ENCODE measurements at regions not wholly inside any gene's neighbourhood (a gene's known extent, or its start where the extent isn't known, plus 50 kb on each side); places are given as distances from the start of the nearest gene placed in this dataset.

DNA sequence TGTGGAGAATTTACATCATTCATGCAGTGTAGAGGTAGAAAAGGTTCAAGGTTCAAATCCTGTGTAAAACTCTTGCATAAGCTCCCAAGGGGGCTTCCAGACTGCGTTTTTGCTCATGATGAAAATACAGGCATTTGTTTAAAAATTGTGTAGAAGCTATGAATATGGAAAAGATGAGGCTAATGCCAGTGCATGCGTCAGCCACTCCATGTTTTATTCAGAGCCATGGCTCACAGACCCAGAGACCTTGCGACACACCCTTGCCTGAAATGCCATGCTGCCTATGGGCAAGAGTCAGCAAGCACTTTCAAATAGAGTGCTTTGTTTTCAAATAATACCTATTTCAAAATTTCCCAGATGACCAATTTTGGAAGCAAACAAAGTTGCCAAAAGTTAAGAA lies 262.3 kb downstream of the TRIB2 start:
- TF ChIP-seq ZNF274 (IDR thresholded peaks at IDR 0.05; ENCODE audit: low read depth, low read length) (no peak), SUZ12 (IDR thresholded peaks at IDR 0.05; ENCODE audit: extremely low read depth, insufficient read depth, insufficient read length) (no peak), YY1 (IDR thresholded peaks at IDR 0.05; ENCODE audit: insufficient read depth, insufficient read length) (no peak)
- no peak for DNase-seq (ENCODE audit: low read depth, low spot score)
- no peaks in the 10 kb centered on the region; the same call in 1 of the 2 replicates for H3K9me3 ChIP-seq (ENCODE audit: insufficient read depth, low read length)
- no peak overlapping the region for H3K4me3 ChIP-seq (ENCODE audit: insufficient read length, low read depth)
- H3K4me1 ChIP-seq (ENCODE audit: insufficient read depth, insufficient read length): no peaks in the 10 kb centered on the region
- no peak overlapping the region for H3K9ac ChIP-seq (ENCODE audit: insufficient read length, low read depth)
- no peaks in the 10 kb centered on the region for H3K36me3 ChIP-seq (ENCODE audit: insufficient read depth, insufficient read length, low read length)
- no peaks in the 10 kb centered on the region for H3K27me3 ChIP-seq (ENCODE audit: insufficient read depth, insufficient read length)

DNA sequence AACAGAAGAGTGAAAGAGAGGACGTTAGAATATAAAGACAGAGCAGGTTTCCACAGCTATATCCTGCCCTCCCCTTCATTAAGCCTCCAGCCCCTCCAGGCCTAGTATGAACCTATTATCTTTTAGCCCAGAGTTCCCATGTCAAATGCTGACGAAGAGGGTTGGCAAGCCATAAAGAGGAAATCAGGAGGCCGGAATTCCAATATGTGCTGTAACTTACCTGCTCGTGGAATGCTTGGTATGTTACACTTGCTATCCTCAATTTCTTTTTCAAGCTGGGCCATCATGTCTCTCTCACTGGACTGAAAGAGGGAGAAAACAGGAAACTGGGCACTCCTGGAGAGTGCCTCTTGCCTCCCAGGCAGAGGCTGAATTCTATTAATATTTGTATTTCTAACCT lies 264.1 kb downstream of the TRIB2 start:
- no peaks in the 10 kb centered on the region for H3K27me3 ChIP-seq (ENCODE audit: insufficient read depth, insufficient read length)

DNA sequence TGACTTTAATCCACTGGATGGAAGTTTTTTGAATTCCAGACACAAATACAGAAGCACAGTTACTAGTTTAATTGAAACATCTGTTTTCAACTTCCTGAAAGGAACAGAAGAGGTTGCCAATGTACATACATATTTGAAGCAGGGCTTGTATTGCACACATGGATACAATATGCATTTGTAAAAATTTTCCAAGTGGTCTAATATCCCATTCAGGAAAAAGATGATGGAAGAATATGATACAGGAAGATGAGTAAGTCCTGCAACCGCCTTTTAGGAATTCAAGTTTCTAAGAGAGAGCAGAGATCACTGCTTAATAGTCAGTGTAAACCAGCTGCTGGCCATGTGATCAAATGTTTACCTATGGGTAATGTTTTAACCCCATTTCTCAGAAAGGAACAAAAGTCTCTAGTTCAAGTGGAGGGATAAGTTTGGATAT lies 265.4 kb downstream of the TRIB2 start:
- DNase-seq (ENCODE audit: low read depth, low spot score): no peak
- Histone ChIP-seq H3K4me1 (ENCODE audit: insufficient read depth, insufficient read length) (no peaks in the 10 kb centered on the region), H3K9me3 (ENCODE audit: insufficient read depth, low read length) (no peaks in the 10 kb centered on the region; the same call in 1 of the 2 replicates), H3K27me3 (ENCODE audit: insufficient read depth, insufficient read length) (no peaks in the 10 kb centered on the region), H3K4me3 (ENCODE audit: insufficient read length, low read depth) (no peak overlapping the region), H3K9ac (ENCODE audit: insufficient read length, low read depth) (no peak overlapping the region), H3K36me3 (ENCODE audit: insufficient read depth, insufficient read length, low read length) (no peaks in the 10 kb centered on the region)
- no peak for TF ChIP-seq SUZ12 (IDR thresholded peaks at IDR 0.05; ENCODE audit: extremely low read depth, insufficient read depth, insufficient read length)
- TF ChIP-seq ZNF274 (IDR thresholded peaks at IDR 0.05; ENCODE audit: low read depth, low read length): no peak
- no peak for TF ChIP-seq YY1 (IDR thresholded peaks at IDR 0.05; ENCODE audit: insufficient read depth, insufficient read length)

More for the DNA sequence above, 264.1 kb downstream of the TRIB2 start:
- Histone ChIP-seq H3K9me3 (ENCODE audit: insufficient read depth, low read length) (no peaks in the 10 kb centered on the region; the same call in 1 of the 2 replicates), H3K36me3 (ENCODE audit: insufficient read depth, insufficient read length, low read length) (no peaks in the 10 kb centered on the region), H3K4me3 (ENCODE audit: insufficient read length, low read depth) (no peak overlapping the region), H3K9ac (ENCODE audit: insufficient read length, low read depth) (no peak overlapping the region), H3K4me1 (ENCODE audit: insufficient read depth, insufficient read length) (no peaks in the 10 kb centered on the region)
- peak; percentile 8 for DNase-seq (ENCODE audit: low read depth, low spot score)
- TF ChIP-seq YY1 (IDR thresholded peaks at IDR 0.05; ENCODE audit: insufficient read depth, insufficient read length): no peak
- no peak for TF ChIP-seq ZNF274 (IDR thresholded peaks at IDR 0.05; ENCODE audit: low read depth, low read length)
- no peak for TF ChIP-seq SUZ12 (IDR thresholded peaks at IDR 0.05; ENCODE audit: extremely low read depth, insufficient read depth, insufficient read length)

DNA sequence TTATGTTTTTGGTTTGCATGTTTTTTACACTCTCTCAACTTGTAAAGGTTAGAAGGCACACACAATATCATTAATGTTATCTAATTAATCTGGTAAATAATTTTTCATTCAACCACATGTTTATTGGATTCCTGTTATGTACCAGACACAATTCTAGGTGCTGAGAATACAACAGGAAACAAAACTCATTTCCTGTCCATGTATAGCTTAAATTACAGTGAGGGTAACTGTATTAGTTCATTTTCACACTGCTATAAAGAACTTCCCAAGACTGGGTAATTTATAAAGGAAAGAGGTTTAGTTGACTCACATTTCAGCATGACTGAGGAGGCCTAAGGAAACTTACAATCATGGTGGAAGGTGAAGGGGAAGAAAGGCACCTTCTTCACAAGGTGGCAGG lies 270.5 kb downstream of the TRIB2 start:
- no peak for DNase-seq (ENCODE audit: low read depth, low spot score)
- Histone ChIP-seq H3K36me3 (ENCODE audit: insufficient read depth, insufficient read length, low read length) (no peaks in the 10 kb centered on the region), H3K27me3 (ENCODE audit: insufficient read depth, insufficient read length) (no peaks in the 10 kb centered on the region), H3K4me1 (ENCODE audit: insufficient read depth, insufficient read length) (no peaks in the 10 kb centered on the region), H3K9ac (ENCODE audit: insufficient read length, low read depth) (no peak overlapping the region), H3K9me3 (ENCODE audit: insufficient read depth, low read length) (no peaks in the 10 kb centered on the region), H3K4me3 (ENCODE audit: insufficient read length, low read depth) (no peak overlapping the region)
- no peak for TF ChIP-seq SUZ12 (IDR thresholded peaks at IDR 0.05; ENCODE audit: extremely low read depth, insufficient read depth, insufficient read length)

DNA sequence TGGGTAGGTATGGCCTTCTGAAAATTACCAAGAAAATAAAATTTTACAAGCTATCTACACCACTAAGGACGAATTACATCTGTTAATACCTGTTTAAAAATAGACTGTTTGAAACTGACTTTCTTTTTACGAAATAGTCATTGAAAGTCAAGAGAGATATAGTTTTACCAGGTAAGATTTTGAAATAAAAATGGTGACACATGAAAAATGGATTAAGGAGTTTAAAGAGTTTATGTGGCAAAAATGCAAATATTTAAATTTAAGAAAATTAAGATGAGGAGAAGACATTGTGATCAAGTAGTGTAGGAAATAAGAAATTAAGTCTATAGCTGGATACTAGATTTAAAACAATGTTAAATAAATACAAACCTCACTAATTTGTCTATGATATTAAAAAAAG lies 271.5 kb downstream of the TRIB2 start:
- no peak for DNase-seq (ENCODE audit: low read depth, low spot score)
- no peaks in the 10 kb centered on the region for H3K27me3 ChIP-seq (ENCODE audit: insufficient read depth, insufficient read length)
- no peaks in the 10 kb centered on the region for H3K36me3 ChIP-seq (ENCODE audit: insufficient read depth, insufficient read length, low read length)
- TF ChIP-seq SUZ12 (IDR thresholded peaks at IDR 0.05; ENCODE audit: extremely low read depth, insufficient read depth, insufficient read length) (no peak), YY1 (IDR thresholded peaks at IDR 0.05; ENCODE audit: insufficient read depth, insufficient read length) (no peak), ZNF274 (IDR thresholded peaks at IDR 0.05; ENCODE audit: low read depth, low read length) (no peak)
- H3K9ac ChIP-seq (ENCODE audit: insufficient read length, low read depth): no peak overlapping the region
- H3K4me3 ChIP-seq (ENCODE audit: insufficient read length, low read depth): no peak overlapping the region
- no peaks in the 10 kb centered on the region for H3K4me1 ChIP-seq (ENCODE audit: insufficient read depth, insufficient read length)
- H3K9me3 ChIP-seq (ENCODE audit: insufficient read depth, low read length): no peaks in the 10 kb centered on the region

DNA sequence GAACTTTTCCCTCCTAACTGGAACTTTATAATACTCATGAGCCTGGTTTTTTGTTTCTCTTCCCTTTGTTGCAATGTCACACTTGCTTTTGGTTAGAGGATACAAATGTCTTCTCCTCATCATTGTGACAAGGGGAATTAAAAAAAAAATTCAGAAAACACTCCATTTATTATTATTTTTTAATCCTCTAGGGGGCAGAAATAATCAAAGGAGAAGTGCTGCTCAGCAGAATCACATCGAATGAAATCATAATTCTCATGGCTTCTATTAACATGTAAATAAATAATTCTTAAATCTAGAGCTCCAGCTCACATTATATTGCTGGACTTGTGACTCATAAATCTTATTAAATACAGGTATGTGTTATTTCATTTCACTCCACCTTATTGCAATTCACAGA lies 273.8 kb downstream of the TRIB2 start:
- Histone ChIP-seq H3K36me3 (ENCODE audit: insufficient read depth, insufficient read length, low read length) (no peaks in the 10 kb centered on the region), H3K9me3 (ENCODE audit: insufficient read depth, low read length) (no peaks in the 10 kb centered on the region), H3K9ac (ENCODE audit: insufficient read length, low read depth) (no peak overlapping the region), H3K27me3 (ENCODE audit: insufficient read depth, insufficient read length) (no peaks in the 10 kb centered on the region), H3K4me1 (ENCODE audit: insufficient read depth, insufficient read length) (no peaks in the 10 kb centered on the region), H3K4me3 (ENCODE audit: insufficient read length, low read depth) (no peak overlapping the region)
- DNase-seq (ENCODE audit: low read depth, low spot score): no peak
- TF ChIP-seq SUZ12 (IDR thresholded peaks at IDR 0.05; ENCODE audit: extremely low read depth, insufficient read depth, insufficient read length): no peak
- no peak for TF ChIP-seq YY1 (IDR thresholded peaks at IDR 0.05; ENCODE audit: insufficient read depth, insufficient read length)
- no peak for TF ChIP-seq ZNF274 (IDR thresholded peaks at IDR 0.05; ENCODE audit: low read depth, low read length)

DNA sequence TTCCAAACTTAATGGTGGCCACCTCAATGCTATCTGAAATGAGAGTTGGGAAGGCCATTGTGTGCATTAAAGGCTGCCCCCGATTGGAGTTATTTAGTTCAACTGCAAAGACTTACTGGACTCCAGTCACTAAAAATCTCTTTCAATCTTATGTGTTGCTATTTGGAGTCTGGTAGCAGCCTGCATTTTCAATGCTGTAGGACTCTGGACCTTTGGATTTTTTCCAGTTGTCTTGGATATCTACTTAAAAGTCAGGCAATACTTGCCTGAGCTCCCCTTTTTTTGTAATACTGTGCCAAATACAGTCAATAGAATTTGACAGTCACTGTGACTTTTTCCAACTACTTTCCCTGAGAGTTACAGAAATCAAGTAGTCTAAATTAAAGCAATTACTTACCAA lies 281.9 kb downstream of the TRIB2 start:
- H3K36me3 ChIP-seq (ENCODE audit: insufficient read depth, insufficient read length, low read length): no peaks in the 10 kb centered on the region
- TF ChIP-seq YY1 (IDR thresholded peaks at IDR 0.05; ENCODE audit: insufficient read depth, insufficient read length): no peak
- no peak for TF ChIP-seq ZNF274 (IDR thresholded peaks at IDR 0.05; ENCODE audit: low read depth, low read length)
- TF ChIP-seq SUZ12 (IDR thresholded peaks at IDR 0.05; ENCODE audit: extremely low read depth, insufficient read depth, insufficient read length): no peak
- H3K9me3 ChIP-seq (ENCODE audit: insufficient read depth, low read length): no peaks in the 10 kb centered on the region
- DNase-seq (ENCODE audit: low read depth, low spot score): no peak
- no peak overlapping the region for H3K4me3 ChIP-seq (ENCODE audit: insufficient read length, low read depth)
- no peak overlapping the region for H3K9ac ChIP-seq (ENCODE audit: insufficient read length, low read depth)
- no peaks in the 10 kb centered on the region for H3K27me3 ChIP-seq (ENCODE audit: insufficient read depth, insufficient read length)
- no peaks in the 10 kb centered on the region for H3K4me1 ChIP-seq (ENCODE audit: insufficient read depth, insufficient read length)

Data from NT2/D1 (cell line).